GM12878 (cell line): ENCODE measurements at regions not wholly inside any gene's neighbourhood (a gene's known extent, or its start where the extent isn't known, plus 50 kb on each side); places are given as distances from the start of the nearest gene placed in this dataset.

Experiments
- CTCF ChIP-seq, 3 experiments: IDR thresholded peaks in 2 of 3; conservative IDR thresholded peaks in 1 of 3; 2 replicates each; pipeline ENCODE4 v1.5.1; 2011; ENCODE audit warnings: low read depth in 3 of 3, low read length in 3 of 3, mild to moderate bottlenecking in 3 of 3, control low read depth in 2 of 3, moderate library complexity in 2 of 3, inconsistent platforms in 1 of 3, mixed read lengths in 1 of 3; ENCODE audit not compliant: control insufficient read depth in 2 of 3, insufficient read depth in 1 of 3; ENCODE audit errors: extremely low read depth in 1 of 3
- EZH2 ChIP-seq: IDR thresholded peaks from 2 replicates; pipeline ENCODE4 v1.6.1; 2012; ENCODE audit warnings: low read depth, mild to moderate bottlenecking, control low read depth, inconsistent platforms, low read length, borderline replicate concordance; ENCODE audit not compliant: control insufficient read depth
- JUND ChIP-seq: IDR thresholded peaks from 2 replicates; pipeline ENCODE4 v1.6.1; 2012; ENCODE audit warnings: low read depth, mild to moderate bottlenecking, low read length, improper control_type of control experiment, moderate library complexity
- RAD21 ChIP-seq: IDR thresholded peaks from 2 replicates; pipeline ENCODE4 v1.6.1; 2011; ENCODE audit warnings: mild to moderate bottlenecking, low read depth, low read length, moderate library complexity; ENCODE audit not compliant: insufficient read depth
- RFX5 ChIP-seq: IDR thresholded peaks from 2 replicates; pipeline ENCODE4 v1.6.1; 2011; ENCODE audit warnings: low read depth, low read length, improper control_type of control experiment
- TAF1 ChIP-seq: IDR thresholded peaks from 2 replicates; pipeline ENCODE4 v1.6.1; 2011; ENCODE audit warnings: mild to moderate bottlenecking, low read depth, low read length, borderline replicate concordance
- ZZZ3 ChIP-seq: IDR thresholded peaks from 2 replicates; pipeline ENCODE4 v1.6.1; 2011; ENCODE audit warnings: low read depth; ENCODE audit not compliant: control insufficient read depth, insufficient read length

- TF ChIP-seq EZH2 (no peak), CTCF (IDR thresholded peaks at IDR 0.05 in 2 of 3, conservative IDR thresholded peaks at IDR 0.05 in 1 of 3; ENCODE audit: control insufficient read depth in 2 of 3, extremely low read depth in 1 of 3, insufficient read depth in 1 of 3, low read depth in 3 of 3, low read length in 3 of 3) (no peak), RAD21 (no peak), JUND (no peak), TAF1 (no peak), RFX5 (no peak), ZZZ3 (no peak)
Measured at GRCh38 chr1:81662913-81663526, 137.7 kb upstream of the ADGRL2 start.
